ENCODE measurements at regions not wholly inside any gene's neighbourhood (a gene's known extent, or its start where the extent isn't known, plus 50 kb on each side); places are given as distances from the start of the nearest gene placed in this dataset.

- H3K27me3 ChIP-seq (ENCODE audit: control insufficient read depth, insufficient read depth, low read length): no peaks in the 10 kb centered on the region
- no peak overlapping the region for H3K27ac ChIP-seq (ENCODE audit: low read depth in 2 of 2, low read length in 2 of 2)
- no peaks in the 10 kb centered on the region for H3K9me3 ChIP-seq (ENCODE audit: control insufficient read depth in 2 of 3, insufficient read depth in 1 of 3, low read length in 3 of 3)
- TF ChIP-seq CTCF (IDR thresholded peaks at IDR 0.05; ENCODE audit: borderline replicate concordance, extremely low read depth, insufficient read depth): no peak
- FAIRE-seq (no peak), DNase-seq (no peak)
- intact Hi-C loops (cut with DNase I): no loop called here
- H3K9ac ChIP-seq (ENCODE audit: low read length in 3 of 3): no peak overlapping the region
- no peaks in the 10 kb centered on the region for H3K36me3 ChIP-seq (ENCODE audit: control insufficient read depth in 2 of 3, insufficient read depth in 3 of 3, low read length in 3 of 3)
- H3K4me3 ChIP-seq (ENCODE audit: low read length in 3 of 3): no peak overlapping the region
- H3K4me1 ChIP-seq (ENCODE audit: control insufficient read depth in 2 of 3, insufficient read depth in 2 of 3, low read depth in 1 of 3, low read length in 3 of 3): no peaks in the 10 kb centered on the region
These were observed 76.0 kb upstream of the VEGFC start for GRCh38 chr4:176868676-176869075.

- FAIRE-seq (no peak), DNase-seq (no peak)
- Histone ChIP-seq H3K27me3 (ENCODE audit: control insufficient read depth, insufficient read depth, low read length) (no peaks in the 10 kb centered on the region), H3K9me3 (ENCODE audit: control insufficient read depth in 2 of 3, insufficient read depth in 1 of 3, low read length in 3 of 3) (no peaks in the 10 kb centered on the region), H3K9ac (ENCODE audit: low read length in 3 of 3) (no peak overlapping the region), H3K4me1 (ENCODE audit: control insufficient read depth in 2 of 3, insufficient read depth in 2 of 3, low read depth in 1 of 3, low read length in 3 of 3) (no peaks in the 10 kb centered on the region), H3K4me3 (ENCODE audit: low read length in 3 of 3) (no peak overlapping the region), H3K27ac (ENCODE audit: low read depth in 2 of 2, low read length in 2 of 2) (no peak overlapping the region), H3K36me3 (ENCODE audit: control insufficient read depth in 2 of 3, insufficient read depth in 3 of 3, low read length in 3 of 3) (no peaks in the 10 kb centered on the region)
- intact Hi-C loops (cut with DNase I): no loop called here
- TF ChIP-seq CTCF (IDR thresholded peaks at IDR 0.05; ENCODE audit: borderline replicate concordance, extremely low read depth, insufficient read depth): no peak
These were observed 79.7 kb upstream of the VEGFC start for GRCh38 chr4:176872461-176872860.

- FAIRE-seq: no peak
- H3K27ac ChIP-seq (ENCODE audit: low read depth in 2 of 2, low read length in 2 of 2): no peak overlapping the region
- no peak overlapping the region for H3K4me3 ChIP-seq (ENCODE audit: low read length in 3 of 3)
- TF ChIP-seq CTCF (IDR thresholded peaks at IDR 0.05; ENCODE audit: borderline replicate concordance, extremely low read depth, insufficient read depth): no peak
- peak in 1 of 5 donors; percentile 11 for DNase-seq
- intact Hi-C loops (cut with DNase I): no loop called here
- no peaks in the 10 kb centered on the region for H3K36me3 ChIP-seq (ENCODE audit: control insufficient read depth in 2 of 3, insufficient read depth in 3 of 3, low read length in 3 of 3)
- no peaks in the 10 kb centered on the region for H3K9me3 ChIP-seq (ENCODE audit: control insufficient read depth in 2 of 3, insufficient read depth in 1 of 3, low read length in 3 of 3)
- no peaks in the 10 kb centered on the region for H3K27me3 ChIP-seq (ENCODE audit: control insufficient read depth, insufficient read depth, low read length)
- no peak overlapping the region for H3K9ac ChIP-seq (ENCODE audit: low read length in 3 of 3)
- H3K4me1 ChIP-seq (ENCODE audit: control insufficient read depth in 2 of 3, insufficient read depth in 2 of 3, low read depth in 1 of 3, low read length in 3 of 3): no peaks in the 10 kb centered on the region
These were observed 82.2 kb upstream of the VEGFC start for GRCh38 chr4:176874721-176875445.
